ENCODE measurements at regions not wholly inside any gene's neighbourhood (a gene's known extent, or its start where the extent isn't known, plus 50 kb on each side); places are given as distances from the start of the nearest gene placed in this dataset.

DNA sequence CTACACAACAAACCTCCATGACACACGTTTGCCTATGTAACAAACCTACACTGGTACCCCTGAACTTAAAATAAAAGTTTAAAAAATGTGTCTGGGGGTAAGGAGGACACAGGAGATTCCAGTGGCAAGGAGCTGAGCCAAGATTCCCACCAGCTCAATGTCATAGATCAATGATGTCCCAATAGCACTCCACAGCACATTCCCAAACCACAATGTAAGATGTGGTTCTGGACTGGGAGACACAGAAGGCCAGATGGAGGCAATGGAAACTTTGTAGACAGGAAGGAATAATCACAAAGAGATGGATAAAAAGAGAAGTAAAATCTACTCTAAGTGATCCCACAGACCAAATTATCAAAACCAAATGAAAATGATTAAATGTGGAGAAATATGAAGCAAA, 312.4 kb upstream of the SOX11 start:
- no peak for DNase-seq

DNA sequence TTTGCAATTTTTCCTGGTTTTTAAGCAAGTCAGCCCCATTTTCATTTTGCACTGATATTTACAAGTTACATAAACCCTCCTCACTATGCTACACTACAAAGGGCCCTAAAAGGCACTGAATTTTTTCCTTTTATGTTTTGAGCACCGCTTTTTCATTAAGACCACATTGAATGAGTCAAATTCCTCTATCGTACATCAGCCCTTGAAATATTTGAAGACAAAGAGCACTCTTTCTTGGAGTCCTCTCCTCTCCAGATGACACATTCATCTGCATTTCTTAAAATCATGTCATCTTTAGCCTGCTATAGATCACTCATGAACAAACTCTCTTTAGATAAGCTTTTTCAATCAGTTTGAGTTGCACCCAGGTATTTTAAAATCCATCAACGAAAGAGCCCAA, 306.6 kb upstream of the SOX11 start:
- no peak for DNase-seq

DNA sequence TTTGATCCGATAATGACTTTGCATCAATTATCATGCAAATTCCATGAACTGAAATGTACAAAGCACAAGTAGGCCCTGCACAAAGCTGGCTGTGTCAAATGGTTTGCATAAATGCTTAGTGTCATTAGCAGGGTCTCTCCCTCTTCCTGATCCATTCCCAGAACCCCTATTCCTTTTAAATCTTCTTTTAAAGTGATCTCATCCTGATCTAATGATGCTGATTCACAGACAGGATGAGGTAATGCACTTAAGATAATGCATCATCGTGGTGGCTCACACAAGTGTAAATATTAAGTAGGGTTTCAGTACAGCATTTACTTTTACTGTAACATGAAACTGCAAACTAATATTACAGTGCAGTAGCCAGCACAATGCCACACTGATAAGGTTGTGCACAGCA, 304.8 kb upstream of the SOX11 start:
- DNase-seq = no peak

DNA sequence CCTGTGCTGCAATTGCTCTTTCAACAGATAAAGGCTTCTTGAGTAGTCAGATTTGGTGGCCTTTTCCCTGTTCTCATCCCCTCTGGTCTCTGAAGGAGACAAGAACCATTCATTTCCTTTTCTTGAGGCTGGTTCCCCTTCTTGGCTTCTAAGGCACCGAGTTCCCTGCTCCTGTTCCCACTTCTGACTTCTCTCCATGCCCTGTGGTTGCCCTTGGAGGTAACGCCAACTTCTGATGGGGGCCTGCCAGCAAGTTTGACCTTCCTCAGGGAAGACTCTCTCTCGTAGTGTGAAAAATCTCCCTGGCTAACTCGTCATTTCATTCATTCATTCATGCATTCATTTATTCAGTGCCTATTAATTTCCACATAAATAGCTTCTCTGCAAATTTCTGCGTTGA, 302.4 kb upstream of the SOX11 start:
- no peak for DNase-seq

DNA sequence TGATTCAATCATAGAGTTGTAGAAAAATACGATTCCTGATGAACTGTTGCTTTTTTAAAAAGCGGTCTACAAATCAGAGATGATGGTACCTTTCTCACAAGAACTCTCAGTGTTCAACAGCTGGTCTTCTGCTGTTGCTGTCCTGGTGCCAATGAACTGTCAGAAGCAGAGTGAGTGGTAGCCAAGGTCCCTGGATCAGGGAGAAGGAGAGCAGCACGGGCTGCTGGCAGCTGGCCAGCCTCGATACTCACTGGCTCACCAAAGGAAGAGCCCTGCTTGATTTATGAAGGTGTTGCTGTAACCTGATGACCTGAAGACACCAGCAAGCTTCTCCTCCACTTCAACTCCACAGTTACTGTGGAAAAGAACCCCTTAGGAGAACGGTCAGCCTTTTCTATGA, 300.8 kb upstream of the SOX11 start:
- no peak for DNase-seq

DNA sequence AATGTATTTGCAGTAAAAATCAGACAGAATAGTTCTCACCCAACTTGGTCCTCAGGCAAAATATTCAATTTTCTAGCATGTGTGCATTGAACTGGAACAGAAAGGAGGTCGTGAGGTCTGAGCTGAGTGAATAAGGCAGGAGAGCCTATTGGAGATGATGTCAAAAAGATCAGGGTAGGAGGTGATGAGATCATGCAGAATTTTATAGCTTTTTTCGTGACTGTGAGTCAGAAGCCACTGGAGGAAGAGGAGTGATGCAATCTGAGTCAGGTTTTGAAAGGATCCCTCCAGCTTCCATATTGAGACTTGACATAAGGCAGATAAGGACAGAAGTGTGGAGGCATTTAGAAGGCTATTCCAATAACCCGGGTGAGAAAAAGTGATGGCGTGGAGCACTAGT, 299.5 kb upstream of the SOX11 start:
- DNase-seq = no peak

DNA sequence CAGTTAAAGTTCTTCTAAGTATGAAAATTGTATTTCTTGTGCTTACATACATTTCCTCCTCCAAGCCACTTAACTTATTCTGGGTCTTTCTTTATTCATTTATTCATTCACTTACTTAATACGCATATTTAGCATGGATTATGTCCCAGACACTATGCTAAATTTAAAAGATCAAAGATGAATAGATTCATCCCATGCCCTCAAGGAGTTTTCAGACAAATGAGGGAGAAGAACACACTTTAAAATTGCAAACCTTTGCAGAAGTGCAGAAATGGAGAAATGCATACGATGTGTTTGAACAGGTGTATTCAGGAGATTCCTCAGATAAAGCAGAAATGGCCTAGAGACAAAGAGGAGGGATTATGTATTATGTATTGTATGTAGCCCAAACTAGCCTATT, 298.7 kb upstream of the SOX11 start:
- DNase-seq = no peak

DNA sequence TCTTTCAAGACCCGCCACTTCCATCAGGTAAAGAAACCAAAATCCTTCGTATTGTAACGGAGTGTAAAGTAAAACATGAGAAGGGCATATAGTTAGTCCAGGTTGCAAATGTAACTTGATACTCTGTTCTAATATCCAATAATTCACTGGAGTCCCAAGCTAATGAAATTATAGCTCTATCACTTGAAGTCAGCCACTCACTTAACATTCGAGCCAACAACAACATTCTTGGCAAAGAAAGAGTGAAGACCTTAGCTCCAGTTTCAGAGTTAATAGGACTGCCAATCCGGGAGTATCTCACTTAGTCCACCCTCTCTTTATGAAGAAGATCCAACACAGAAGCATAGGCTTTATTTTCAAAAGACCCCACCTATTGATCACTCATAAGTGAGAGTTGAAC, 298.0 kb upstream of the SOX11 start:
- DNase-seq = no peak

DNA sequence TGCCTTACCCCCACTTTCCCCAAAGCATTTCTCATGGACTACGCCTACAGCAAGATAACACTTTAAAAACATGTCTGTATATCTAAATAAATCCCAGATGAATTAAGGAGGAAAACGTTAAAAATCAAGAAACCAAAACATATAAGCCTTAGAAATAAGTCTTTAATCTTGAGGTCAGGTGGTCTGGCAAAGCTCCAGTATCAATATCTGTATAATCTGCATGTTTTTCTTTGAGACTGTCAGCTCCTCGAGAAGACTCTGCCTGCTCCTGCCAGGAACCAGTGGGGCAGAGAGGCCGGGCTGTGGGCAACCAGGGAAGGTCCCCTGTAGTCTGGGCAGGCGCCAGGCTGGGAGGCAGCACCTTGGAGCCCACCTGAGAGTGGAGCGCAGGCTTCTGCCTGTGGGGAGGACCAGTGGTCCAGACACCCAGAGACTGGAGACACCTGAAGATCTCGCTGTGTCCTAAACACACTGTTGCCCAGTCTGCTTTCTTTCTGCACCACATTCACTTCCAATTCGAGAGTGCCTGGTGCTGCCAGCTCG, 291.0 kb upstream of the SOX11 start:
- DNase-seq = no peak

DNA sequence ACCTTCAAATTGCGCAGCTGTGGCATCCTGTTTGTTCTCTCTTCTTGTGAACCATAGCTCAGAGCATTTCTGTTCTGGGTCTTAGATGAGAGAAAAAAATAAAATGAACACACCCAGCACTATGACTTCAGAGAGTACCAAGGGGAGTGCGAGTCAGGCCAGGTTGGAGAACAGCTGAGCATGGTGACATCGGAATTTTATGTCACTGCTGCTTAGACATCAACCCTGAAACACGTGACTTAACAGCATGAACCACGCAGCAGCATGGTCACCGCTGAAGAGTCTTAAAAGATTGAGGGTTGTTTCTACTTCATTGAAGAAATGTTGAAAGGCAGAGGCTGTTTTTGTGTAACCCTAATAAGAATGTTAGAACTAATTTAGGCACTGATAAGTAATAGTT, 288.8 kb upstream of the SOX11 start:
- no peak for DNase-seq

DNA sequence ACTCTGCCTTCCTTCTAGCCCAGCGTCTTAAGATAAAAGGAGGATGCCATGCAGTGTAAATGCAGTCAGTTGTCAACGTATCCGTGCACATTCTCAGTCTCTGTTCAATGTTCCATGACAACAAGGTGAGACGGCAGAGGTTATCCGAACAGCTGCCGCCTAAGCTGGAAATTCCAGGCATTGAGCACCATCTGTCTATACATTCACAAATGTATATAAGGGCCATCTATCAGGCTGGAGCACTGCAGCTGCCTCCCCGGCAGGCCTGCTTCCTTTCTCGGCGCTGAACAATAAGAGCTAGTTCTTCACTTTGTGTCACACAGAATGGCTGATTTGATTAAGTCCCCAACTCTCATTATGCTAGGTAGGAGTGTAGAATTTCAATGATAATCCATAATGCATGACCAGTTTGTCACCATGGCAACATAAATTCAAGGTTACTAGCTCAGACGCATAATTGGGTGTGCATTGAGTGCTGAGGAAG, 282.2 kb upstream of the SOX11 start:
- DNase-seq = no peak

DNA sequence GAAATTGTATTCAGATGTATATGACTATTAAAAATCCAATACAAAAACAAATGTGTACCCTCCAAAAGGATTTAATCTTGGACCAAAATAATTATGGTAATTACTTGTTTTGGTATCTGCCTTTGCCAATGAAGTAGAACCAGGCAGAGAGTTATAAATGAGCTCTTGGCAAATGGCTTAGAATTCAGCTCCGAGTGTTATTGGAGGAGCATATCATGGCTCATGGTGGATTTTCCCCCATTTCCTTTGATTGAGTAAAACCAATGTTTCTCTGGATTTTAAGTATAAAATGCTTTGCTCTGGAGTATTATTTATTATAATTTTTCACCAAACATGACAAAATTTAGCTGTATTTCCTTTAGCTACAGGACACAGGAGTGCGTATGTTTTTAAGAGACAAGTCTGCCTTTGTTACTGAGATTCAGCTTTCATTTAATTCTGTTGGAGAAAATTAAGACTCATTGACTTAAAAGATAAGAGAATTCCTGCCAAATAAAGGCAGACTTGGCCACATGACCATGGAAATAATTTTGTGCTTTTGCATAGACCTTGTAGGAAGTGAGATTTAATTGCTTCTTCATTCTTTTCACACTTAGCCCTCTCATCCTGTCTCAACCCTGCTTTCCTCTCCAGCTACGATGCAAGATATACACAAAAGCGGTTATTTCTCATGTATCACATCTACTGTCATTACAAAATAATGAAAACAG, 281.0 kb upstream of the SOX11 start:
- DNase-seq = no peak

DNA sequence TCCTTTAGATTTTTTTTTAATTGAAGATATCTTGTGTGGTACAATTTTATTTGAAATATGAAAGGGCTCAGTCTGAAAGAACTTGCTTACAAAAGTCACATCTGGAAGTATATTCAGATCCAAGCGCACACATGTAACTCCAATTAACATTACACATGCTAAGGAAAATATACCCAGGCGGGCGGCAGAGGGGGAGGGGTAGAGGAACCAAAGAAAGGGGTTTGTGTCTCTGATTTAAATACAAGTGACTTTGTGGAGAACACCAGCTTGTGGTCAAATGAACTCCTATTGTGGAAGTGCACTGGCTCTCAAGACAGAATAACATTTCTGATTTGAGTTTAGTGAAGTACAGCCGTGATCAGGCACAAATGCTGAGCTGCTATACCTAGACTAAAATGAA, 280.2 kb upstream of the SOX11 start:
- no peak for DNase-seq

DNA sequence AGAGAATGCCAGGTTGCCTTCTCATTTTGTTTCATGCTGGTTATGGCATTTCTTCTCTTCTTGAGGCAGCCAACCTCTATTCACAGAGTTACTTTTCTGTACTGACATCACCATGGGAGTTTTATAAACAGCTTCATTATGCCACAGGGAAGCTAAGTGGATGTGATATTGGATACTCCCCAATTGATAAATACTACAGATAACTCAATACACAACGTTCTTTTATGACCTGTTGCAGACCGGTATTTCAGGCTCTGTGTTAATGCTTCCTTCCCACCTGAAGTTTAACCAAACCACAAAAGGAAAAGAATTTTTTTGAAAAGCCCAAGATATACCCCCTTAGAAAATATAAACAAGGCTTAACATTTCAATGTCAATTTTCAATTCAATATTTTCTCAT, 258.3 kb upstream of the SOX11 start:
- DNase-seq = no peak

DNA sequence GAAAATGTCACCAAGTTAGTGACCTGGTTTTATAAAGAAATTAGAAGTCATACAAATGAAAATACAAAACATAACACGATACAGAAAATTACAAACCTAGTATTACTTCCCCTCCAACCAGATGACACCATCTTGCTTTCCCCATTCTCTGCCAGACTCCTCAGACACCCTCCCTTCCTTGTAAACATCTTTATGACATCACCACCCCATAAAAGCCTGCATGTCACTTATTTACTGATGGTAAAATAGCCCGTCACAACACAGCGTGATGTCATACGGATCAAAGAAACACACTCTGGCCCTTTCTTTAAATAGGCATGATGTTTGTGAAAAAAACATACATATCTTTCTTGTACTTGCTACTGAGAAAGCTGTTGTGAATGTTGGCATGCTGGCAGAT, 254.8 kb upstream of the SOX11 start:
- DNase-seq = no peak

DNA sequence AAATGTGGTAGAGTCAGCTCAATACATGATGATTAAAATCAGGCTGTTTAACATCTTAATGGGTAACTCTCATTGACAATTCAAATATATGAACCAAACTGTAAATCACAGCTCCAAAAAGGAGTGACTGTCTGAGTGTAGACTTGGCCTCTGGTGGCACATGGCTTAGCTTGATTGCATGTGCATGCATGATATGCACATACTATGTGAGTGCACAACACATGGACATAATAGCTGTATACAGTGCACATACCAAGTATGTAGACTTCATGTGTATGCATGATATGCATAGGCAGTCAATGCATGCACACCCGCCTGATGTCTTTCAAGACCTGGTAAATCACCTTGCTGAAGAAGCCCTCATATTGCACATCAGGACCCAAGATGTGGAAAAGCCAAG, 252.0 kb upstream of the SOX11 start:
- DNase-seq = no peak

DNA sequence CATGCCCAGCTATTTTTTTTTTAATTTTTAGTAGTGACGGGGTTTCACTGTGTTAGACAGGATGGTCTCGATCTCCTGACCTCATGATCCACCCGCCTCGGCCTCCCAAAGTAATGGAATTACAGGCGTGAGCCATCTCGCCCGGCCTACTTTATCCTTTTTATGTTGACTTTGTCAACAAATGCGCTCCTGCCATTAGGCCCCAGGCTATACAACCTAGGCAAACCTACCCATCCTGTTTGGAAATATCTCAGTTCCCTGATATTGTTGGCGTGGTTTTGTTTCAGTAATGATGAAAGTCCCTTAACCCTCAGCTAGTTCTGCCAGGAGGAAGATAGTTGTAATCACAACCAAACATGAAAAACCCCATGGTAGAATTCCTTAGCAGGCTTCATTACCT, 249.4 kb upstream of the SOX11 start:
- DNase-seq = no peak

DNA sequence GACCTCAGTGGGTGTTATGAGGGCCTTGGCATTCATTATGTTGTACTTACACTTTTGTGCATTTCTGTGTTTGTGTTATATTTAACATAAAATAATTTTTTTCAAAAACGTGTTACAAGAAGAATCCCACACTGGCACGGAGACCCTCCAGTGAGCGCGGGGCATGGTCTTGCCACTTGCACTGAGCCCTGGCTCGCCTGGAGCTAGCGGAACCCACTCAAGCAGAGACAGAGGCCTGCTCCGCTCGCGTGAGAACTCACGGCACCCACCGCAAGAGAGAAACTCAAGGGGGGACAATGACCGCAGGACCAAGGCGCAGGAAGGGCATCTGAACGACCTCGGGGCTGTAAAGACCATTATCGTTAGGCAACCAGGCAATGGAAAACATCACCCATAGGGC, 248.0 kb upstream of the SOX11 start:
- no peak for DNase-seq

DNA sequence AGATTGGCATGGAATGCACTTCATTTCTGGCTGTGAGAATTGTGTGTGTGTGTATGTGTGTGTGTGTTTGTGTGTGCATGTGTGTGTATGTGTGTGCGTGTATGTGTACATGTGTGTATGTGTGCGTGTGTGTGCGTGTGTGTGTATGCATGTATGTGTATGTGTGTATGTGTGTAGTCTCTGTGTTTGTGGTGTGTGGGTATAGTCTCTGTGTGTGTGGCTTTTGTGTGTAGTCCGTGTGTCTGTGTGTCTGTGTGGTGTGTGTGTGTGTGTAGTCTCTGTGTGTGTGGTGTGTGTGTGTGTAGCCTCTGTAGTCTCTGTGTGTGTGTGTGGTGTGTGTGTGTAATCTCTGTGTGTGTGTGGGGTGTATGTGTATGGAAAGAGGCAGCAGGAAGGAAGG, 247.3 kb upstream of the SOX11 start:
- DNase-seq = no peak

DNA sequence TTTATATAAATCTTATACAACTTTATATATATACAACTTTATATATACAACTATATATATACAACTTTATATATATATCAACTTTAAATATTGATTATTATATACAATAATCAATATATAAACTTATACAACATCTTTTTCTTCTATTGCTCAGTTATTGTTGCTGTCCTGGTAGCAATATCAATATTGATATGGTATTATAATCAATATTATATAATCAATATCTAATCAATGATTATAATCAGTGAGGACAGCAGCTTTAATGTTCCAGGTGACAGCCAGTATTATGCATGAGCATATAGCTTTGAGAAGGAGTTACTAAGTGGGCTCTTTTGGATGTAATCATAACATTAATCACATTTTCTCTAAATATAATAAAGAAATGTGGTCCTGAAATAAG, 242.3 kb upstream of the SOX11 start:
- DNase-seq = no peak

DNA sequence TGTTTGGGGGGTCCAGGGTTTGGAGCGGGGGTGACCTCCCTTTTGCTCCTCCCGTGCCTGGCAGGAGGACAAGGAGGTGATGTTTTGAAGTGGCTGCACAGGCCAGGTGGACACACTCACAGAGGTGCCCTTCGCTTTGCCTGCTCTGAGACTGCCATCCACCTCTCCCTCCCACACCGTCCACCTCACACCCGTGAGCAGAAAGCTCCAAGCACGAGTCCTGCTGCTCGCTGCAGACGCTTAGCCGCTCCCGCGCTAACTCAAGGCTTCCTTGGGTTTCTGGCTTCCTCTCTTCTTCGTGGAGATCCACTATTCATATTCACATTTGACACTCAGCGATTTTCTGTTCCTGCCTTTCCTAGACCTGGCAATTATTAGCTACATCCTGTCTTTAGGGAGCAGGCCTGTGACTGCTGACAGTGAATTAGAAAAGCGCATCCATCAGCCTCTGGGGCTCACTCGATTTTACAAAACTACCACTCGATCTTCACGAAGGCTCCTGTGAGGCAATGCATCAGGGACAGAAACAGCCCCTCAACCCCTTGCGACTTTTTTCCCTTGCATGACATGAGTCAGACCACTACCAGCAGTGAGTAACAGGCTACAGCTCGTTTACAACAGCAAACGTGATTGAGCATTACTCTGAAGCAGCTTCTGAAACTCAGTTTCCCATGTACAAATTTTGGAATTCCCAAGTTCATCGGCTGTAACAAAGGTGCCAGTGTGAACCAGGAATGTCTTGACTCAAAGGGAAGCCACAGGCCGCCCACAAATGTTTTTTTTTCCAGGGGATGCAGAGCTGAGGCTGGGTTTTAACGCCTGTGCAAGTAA, 238.7 kb upstream of the SOX11 start:
- no peak for DNase-seq

DNA sequence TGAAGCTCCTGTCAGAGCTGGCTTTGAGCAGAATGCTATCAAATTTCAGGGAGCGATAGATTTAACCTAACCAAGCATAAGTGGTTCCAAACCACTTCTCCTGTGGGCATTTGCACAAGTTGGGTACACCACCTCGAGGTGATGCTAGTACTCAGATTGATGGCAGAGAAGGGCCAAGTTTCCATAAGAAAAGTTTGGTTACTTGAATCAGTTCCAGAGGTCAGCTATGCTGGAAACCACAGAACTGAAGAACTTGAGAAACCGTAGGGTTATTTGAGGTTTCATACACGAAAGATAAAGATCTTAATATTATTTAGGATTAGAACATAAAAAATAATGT, 238.2 kb upstream of the SOX11 start:
- DNase-seq = no peak

DNA sequence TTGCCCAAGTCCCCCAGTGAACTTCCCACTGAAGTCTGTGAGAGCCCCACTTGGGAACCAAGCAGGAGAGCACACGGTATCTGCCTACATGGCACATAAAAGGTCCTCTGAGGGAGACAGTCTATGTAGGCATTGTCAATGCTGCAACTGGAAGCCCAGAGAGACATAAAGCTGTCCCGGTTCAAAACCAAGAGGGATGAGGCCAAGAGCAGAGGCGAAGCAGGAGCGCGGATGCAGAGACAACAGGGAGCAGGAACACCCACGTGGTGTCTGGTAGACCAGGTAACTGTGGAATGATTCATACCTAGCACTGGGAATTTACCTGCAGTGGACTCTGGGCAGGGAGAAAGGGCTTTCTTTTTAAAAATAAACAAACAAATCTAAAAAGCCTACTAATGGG, 233.1 kb upstream of the SOX11 start:
- no peak for DNase-seq

DNA sequence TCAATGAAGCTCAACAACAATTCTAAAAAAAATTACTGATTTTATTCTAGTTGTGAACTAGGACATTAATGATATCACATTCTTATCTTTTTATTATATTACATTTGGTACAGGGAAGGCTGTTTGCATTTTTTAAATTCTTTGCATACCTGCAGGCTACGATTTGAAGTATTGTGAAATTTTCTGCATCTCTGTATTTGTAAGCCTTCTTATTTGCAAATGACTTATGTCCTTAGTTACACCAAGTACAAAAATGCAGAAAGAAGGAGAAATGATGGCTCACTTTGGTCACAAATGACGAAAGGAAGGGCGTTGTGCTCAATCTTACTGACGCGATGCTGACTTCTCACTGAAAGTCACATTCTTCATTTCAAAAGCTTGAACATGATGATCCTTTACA, 227.5 kb upstream of the SOX11 start:
- DNase-seq = no peak

DNA sequence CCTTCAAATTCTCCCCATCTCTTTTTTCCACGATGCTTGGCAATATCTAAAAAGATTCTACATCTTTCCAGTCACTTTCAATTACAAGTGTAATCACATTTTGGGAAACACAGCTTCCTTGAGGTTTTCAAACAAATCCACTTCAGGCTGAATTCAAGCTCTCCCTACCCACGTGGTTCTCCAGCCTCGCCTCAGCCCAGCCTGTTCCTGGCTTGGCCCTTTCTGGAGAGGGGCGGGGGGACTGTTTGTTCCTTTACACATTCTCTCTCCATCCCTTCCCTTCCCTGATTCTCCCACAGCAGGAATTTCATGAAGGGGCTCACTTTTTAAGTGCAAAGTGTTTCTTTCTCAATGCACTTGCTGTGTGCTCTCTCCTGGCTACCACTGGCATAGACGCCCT, 226.3 kb upstream of the SOX11 start:
- DNase-seq = no peak
